GM19238 (cell line): ENCODE measurements at regions not wholly inside any gene's neighbourhood (a gene's known extent, or its start where the extent isn't known, plus 50 kb on each side); places are given as distances from the start of the nearest gene placed in this dataset.

ENCODE experiments used
- DNase-seq: peaks from one replicate; pipeline ENCODE4 v3.0.0; 2011; ENCODE audit warnings: low spot score; ENCODE audit not compliant: insufficient read length

- DNase-seq: no peak
These were observed 92.7 kb upstream of the AKR1E2 start for GRCh38 chr10:4733150-4733842.

DNA sequence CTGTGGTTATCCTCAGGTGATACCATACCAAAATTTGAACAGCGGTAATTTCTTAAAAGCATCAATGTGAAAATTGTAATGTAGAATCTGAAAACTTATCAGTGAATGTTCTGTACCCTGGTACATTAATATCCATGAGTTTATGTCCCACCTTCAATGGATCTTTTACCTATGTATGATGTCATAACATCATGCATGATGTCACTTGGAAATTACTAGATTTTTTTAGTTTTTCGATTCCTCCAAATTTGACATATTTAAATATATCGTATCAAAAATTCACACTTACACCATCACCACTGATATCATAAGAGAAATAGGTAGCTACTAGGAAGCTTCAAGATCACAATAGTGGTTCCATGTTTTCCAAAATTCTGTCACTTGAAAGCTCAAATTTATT is 95.0 kb upstream of the AKR1E2 start:
- no peak for DNase-seq

GRCh38 chr10:4725917-4726606 is 99.9 kb upstream of the AKR1E2 start:
- no peak for DNase-seq

DNA sequence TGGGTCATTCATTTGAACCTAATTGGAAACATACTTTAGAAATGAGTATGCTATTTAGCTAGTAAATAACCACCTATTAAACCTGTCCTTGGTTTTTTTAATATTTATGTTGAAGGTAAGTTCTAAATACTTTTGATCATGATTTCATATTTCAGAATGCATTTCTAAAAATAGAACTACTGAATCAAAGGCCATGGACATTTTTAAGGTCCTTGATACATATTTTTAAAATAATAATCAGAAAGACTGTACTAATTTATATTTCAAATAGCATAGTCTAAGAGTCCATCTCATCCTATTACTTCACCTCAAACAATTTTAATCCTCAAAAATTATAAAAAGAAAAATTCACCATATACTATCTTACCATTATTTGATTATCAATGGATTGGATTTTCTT is 102.1 kb upstream of the AKR1E2 start:
- no peak for DNase-seq

- no peak for DNase-seq
These were observed 103.8 kb upstream of the AKR1E2 start for GRCh38 chr10:4721999-4722753.

GRCh38 chr10:4720463-4720862 is 105.5 kb upstream of the AKR1E2 start:
- DNase-seq: no peak

- no peak for DNase-seq
These were observed 106.3 kb upstream of the AKR1E2 start for GRCh38 chr10:4719671-4720070.

- no peak for DNase-seq
These were observed 107.0 kb upstream of the AKR1E2 start for GRCh38 chr10:4719036-4719435.

GRCh38 chr10:4718544-4718943 is 107.5 kb upstream of the AKR1E2 start:
- no peak for DNase-seq

DNA sequence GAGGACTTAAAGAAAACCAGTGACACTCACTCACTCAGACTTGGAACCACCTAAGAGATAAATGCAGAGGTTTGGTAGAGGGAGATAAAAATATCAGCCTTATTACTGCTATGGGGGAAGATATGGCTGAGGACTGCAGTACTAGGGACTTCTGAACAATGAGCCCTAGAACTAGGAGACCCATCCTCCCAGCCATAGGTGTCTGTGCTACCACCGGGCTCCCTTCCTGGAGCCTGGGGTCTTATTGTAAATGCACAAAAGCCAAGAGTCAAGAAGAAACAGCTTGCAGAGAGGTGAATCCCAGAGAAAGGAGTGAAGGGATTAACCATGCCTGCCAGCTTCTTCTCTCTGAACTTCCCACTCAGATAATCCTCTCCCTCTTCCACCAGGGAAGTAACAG is 108.3 kb upstream of the AKR1E2 start:
- DNase-seq: no peak

DNA sequence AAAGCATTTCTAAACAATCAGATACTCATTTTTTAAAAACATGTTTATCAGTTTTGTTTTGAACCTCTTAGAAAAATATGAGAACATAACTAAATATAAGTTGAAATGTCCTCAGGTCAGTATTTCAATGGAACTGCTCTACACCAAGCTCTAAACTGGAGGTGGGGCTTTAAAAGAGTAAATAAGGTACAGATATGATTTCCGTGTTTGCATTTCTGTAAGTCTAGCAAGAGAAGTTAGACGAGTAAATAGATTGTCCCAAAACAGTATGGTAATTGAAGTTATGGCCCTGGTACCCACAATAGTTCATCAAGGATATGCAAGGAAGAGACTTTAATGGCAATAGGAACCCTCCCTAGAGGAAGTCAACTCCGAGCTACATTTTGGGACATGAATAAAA is 115.1 kb upstream of the AKR1E2 start:
- no peak for DNase-seq

DNA sequence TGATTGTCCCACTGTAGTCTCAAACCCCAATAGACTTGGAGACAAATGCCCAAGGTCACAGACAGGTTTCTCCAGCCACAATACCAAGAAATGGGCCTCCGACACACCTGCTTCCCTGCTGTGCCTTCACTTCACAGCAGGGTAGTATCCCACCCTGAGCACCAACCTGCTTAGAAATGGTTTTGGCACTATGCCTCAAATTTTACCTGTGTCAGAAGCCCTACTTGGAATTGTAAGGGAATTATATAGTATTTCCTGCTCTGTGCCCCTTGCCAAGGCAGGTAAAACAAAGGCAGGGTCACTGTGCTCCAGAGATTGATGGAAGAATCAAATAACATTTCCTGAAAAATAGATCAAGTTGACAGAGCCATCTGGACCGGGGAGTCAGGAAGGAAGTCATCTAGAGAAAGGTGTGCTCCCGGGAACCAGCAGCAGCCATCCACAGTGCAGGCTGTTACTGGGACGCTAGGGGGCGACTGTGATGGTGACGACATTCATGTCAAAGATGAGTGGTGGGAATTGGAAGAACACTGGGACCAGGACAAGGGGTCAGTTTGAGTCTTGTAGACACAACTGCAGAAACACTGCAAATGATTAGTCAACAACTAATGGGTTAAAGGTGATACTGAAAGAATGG is 117.8 kb upstream of the AKR1E2 start:
- DNase-seq: no peak

DNA sequence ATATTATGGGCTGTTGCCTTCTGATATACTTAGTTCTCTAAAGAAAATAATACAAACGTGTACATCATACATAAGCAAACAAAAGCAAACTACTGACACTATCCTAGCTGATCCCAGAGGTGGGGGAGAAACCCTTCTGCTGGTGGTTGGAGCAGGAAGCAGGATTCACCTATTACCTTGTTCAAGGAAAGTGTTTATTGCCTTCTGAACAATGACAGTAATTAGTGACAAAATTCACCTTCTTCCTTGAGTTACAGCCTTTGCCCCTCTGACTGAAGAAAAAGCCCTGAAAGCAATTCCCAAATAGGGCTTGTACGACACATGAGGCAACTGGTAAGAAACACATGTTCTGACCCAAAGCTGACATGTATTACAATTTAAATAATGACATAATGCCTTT is 118.8 kb upstream of the AKR1E2 start:
- DNase-seq: no peak

DNA sequence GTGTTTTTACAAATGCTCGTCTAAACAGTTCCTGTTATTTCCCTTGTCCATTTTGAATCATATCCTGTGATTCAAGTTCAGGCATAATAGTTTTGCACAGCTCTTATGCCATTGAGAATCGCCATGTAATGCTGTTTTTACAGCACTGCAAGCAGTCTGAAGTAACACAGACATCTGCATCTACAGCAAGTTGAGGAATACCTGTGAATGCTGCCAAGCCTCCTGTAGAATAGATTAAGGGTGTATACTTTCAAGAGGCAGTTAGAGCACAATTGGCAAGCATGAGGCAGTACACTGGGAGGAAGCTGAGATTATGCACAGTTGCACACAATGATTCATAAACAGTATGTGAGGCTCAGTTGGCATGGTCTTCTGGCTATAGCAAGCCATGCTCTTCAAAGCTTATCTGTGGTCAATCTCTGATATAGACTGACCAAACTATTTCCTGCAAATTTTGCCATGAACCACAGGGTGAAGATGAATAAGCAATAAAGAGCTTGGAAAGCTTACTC is 121.9 kb upstream of the AKR1E2 start:
- DNase-seq: no peak

DNA sequence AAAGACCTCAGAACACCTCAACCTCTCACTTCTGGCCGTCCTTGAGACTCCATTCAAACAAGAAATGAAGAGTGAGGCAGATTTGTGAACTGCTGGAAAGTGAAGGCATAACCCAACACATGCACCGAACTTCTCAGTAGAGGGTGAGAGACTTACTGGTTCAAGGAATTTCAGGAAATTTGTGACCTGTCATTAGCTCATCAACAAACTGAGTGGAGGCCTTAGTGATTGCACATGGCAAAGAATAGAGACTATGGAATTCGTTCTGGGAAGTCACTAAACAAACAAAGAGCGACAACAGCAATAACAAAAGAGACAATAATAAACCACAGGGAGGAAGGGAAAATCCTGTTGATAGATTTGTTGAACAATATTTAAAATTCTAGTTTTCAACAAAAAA is 125.0 kb upstream of the AKR1E2 start:
- no peak for DNase-seq

DNA sequence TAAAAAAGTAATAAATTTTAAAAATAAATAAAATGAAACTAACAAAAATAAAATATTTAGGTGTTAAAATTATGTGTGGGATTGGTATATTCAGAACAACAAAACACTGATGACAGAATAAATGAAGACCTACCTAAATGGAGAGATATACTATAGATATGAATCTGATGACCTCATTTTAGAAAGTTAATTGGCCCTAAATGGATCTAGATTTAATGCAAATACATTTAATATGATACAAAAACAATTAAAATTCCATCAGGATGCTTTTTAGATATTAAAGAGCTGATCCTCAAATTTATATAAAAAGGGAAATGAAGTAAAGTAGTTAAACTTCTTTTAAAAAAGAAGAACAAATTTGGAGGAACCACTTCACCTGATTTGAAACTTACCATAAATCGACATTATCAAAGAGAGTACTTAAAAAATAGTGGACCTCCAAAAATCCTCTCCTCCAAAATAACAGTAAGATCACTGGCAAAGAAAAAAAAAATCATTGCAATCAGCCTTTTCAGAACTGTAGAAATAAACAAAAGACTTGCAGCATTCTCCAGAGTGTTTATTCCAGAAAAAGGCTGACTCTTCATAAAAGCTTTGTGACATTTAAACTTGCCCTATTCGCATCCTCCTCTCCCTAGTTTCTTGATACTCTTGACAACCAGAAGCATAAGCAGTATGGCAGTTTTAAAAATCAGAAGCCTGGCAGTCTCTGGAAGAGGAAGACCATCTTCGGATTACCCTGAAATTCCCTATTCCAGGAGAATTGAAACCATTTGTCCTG is 125.9 kb upstream of the AKR1E2 start:
- DNase-seq: no peak

GRCh38 chr10:4698075-4698474 is 127.9 kb upstream of the AKR1E2 start:
- no peak for DNase-seq

DNA sequence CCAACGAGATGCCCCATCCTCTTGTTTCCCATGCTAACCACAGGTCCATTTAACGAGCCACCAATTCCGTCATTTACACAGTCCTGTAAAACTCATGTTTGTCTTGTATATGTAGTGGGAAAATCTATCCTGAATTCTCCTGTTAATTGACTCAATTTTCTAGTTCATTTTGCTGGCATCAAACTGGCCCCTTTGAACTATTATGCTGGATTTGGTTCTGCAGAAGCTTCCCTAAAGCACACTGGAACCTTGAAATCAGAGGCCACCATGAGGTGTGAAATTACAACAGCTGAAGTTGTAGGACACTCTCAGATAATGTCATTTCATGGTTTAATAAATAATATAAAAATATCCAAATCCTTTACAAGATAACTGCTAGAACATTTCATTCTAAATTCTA is 129.8 kb upstream of the AKR1E2 start:
- no peak for DNase-seq

- DNase-seq: no peak
These were observed 132.0 kb upstream of the AKR1E2 start for GRCh38 chr10:4693967-4694366.

DNA sequence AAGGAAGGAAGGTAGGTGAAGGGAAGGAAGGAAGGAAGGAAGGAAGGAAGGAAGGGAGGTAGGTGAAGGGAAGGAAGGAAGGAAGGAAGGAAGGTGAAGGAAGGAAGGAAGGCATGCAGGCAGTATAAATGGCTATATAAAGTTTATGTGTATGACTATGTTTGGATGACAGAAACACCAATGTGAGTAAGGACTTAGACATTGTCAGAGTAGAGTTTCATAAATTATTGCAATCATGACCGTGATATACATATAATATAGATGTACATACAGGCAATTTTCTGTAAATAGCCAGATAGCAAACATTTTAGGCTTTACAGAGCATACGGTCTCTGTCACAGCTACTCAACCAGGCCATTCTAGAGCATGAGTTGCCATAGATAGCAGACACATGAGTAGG is 133.8 kb upstream of the AKR1E2 start:
- DNase-seq: no peak

DNA sequence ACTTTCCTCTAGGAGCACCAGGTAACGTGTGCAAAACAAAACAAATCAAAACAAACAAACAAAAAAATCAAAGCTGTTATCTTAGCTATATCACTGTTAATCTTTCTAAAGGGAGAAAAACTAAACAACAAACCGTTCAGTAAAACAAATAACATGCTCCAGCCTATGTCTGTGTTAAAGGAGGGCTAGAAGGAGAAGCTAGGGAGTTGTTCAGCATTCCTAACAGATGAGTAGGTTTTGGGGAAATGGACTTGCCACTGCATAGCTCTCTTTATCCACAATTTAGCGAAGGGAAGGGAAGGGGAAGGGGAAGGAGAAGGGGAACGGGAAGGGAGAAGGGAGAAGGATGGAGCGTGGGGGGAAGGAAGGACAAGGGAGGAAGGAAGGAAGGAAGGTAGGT is 134.2 kb upstream of the AKR1E2 start:
- DNase-seq: no peak
